ENCODE measurements at regions not wholly inside any gene's neighbourhood (a gene's known extent, or its start where the extent isn't known, plus 50 kb on each side); places are given as distances from the start of the nearest gene placed in this dataset.
A peak's percentile ranks its signal among the peaks of the same experiment; 100 is the strongest.

DNA sequence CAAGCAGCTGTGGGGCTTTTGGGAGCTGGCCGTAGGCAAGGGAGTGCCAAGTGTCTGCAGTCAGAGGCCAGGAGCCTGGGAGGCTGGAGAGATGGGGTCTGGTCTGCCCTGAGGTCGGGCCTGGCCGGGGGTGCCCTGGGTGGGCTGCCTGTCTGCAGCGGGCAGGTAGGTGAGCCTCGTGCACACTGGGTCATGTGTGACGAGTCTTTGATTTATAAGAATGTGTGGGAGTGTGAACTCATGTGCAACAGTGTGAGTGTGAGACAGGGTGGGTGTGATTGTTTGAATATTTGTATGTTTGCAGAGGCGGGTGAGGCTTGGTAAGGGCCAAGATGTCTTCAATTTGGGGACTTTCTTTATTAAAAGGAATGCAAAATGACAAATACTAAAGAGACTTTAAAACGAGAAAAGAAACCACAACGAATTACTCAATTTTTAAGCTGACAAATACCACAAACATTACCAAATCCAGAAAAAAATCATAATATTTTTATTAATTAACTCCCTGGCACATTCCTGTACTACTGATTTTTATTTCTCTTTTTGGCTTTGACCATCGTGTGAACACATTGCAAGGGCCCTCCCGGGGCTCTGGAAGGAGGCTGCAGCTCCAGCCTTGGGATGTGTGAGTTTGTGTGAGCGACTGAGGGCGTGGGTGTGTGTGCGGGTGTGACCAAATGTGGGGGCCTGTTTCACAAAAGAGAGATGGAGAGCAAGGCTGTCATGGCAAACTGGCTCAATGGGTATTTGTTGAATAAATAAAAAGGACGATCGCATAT, 110.3 kb upstream of the WNT4 start:
- Histone ChIP-seq H3K27ac (ENCODE audit: low read depth, low read length) (no peak overlapping the region), H3K23ac (ENCODE audit: low read length) (no peak overlapping the region), H3K9ac (ENCODE audit: low read length) (no peak overlapping the region), H3K4me3 (ENCODE audit: low read length) (no peak overlapping the region), H3K79me2 (ENCODE audit: control insufficient read depth, insufficient read depth, low read length) (no peaks in the 10 kb centered on the region), H3K56ac (ENCODE audit: low read length) (no peak overlapping the region), H2BK15ac (replicated peaks; ENCODE audit: low read depth) (no peak overlapping the region), H4K8ac (ENCODE audit: low read depth, low read length) (no peak overlapping the region), H3K36me3 (ENCODE audit: control insufficient read depth, insufficient read depth, low read length) (no peaks in the 10 kb centered on the region), H2AK5ac (ENCODE audit: low read length) (no peak overlapping the region), H2BK5ac (ENCODE audit: low read length) (no peak overlapping the region), H3K4me1 (ENCODE audit: control insufficient read depth, low read depth, low read length) (peaks cover 2% of the 10 kb centered on the region), H3K79me1 (ENCODE audit: low read length) (no peaks in the 10 kb centered on the region), H3K4me2 (ENCODE audit: low read length) (no peak overlapping the region), H2BK120ac (ENCODE audit: low read depth, low read length) (no peak overlapping the region), H3K4ac (ENCODE audit: low read depth, low read length) (no peak overlapping the region), H3K27me3 (ENCODE audit: insufficient read depth, low read length, poor library complexity) (no peaks in the 10 kb centered on the region), H3K18ac (ENCODE audit: low read length) (no peak overlapping the region), H4K5ac (ENCODE audit: low read length) (no peak overlapping the region)
- no peak for DNase-seq
- 100% methylated on average over 1 of the region's 16 CpGs for WGBS (ENCODE audit: extremely low coverage, insufficient coverage, low lambda C conversion rate)

DNA sequence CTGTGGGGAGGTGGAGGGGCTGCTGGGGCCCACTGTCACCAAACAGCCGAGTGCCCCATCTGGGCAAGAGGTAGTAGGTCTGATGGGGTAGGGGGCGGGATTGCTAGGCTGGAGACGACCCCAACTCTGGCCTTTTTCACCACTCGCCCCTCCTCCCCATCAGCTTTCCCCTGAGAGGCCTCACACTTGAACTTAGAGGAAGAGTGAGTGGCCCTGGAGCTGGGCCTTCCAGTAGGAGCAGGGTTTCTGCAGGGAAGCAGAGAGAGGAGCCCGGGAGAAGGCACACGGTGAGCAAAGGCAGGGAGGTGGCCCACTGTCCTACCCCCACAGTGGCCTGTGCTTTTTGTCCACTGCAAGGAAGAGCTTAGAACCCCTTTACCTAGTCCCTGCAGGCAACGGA, 111.9 kb upstream of the WNT4 start:
- no peak overlapping the region for H2BK5ac ChIP-seq (ENCODE audit: low read length)
- H2BK15ac ChIP-seq (replicated peaks; ENCODE audit: low read depth), result no peak overlapping the region
- no peaks in the 10 kb centered on the region for H3K79me2 ChIP-seq (ENCODE audit: control insufficient read depth, insufficient read depth, low read length)
- H2BK120ac ChIP-seq (ENCODE audit: low read depth, low read length), result no peak overlapping the region
- H3K4me3 ChIP-seq (ENCODE audit: low read length), result no peak overlapping the region
- H3K36me3 ChIP-seq (ENCODE audit: control insufficient read depth, insufficient read depth, low read length), result no peaks in the 10 kb centered on the region
- H3K27ac ChIP-seq (ENCODE audit: low read depth, low read length), result no peak overlapping the region
- H3K23ac ChIP-seq (ENCODE audit: low read length), result no peak overlapping the region
- H3K9ac ChIP-seq (ENCODE audit: low read length), result no peak overlapping the region
- H4K8ac ChIP-seq (ENCODE audit: low read depth, low read length), result no peak overlapping the region
- no peak overlapping the region for H4K5ac ChIP-seq (ENCODE audit: low read length)
- no peak overlapping the region for H2AK5ac ChIP-seq (ENCODE audit: low read length)
- no peak overlapping the region for H3K4me2 ChIP-seq (ENCODE audit: low read length)
- H3K4ac ChIP-seq (ENCODE audit: low read depth, low read length), result no peak overlapping the region
- H3K27me3 ChIP-seq (ENCODE audit: insufficient read depth, low read length, poor library complexity), result no peaks in the 10 kb centered on the region
- DNase-seq, result no peak
- H3K56ac ChIP-seq (ENCODE audit: low read length), result peak overlapping the region; percentile 31
- H3K4me1 ChIP-seq (ENCODE audit: control insufficient read depth, low read depth, low read length), result peaks cover 2% of the 10 kb centered on the region
- H3K18ac ChIP-seq (ENCODE audit: low read length), result no peak overlapping the region
- no CpG with 5 or more reads among the region's 7 CpGs for WGBS (ENCODE audit: extremely low coverage, insufficient coverage, low lambda C conversion rate)
- no peaks in the 10 kb centered on the region for H3K79me1 ChIP-seq (ENCODE audit: low read length)

DNA sequence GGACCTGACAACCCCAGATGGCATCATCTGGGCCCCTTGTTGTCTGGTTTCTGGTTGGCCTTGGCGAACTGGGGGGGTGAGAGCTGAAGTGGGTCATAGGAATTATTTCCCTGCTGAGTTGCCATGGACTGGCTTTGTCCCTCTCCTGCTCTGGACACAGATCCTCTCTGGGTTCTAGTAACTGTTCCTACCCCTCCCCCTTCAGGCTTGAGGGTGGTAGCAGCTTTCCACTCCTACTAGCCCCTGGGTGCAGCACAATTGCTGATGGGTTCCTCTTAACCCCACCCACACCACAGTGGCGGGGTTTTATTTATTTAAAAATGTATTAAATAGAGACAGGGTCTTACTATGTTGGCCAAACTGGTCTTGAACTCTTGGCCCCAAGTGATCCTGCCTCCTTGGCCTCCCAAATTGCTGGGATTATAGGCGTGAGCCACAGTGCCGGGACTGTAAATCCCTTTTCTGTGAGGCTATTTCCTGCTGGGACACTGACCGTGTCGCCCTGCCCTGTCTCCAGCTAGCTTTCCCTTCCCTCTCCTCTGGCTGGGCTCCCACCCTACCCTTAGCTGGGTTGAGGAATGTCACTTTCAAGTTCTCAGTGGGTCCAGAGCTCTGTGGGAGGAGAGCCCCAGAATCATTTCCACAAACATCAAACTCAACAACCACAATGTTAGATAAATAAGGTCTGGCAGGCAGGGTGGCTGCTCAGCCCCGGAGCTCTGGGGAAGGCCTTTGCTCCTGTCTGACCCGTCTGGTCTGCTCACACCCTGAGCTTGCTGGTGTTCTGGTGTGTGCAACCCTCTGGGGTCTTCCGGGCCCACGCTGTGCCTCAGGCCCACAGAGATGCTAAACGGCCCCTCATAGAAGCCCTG, 112.7 kb upstream of the WNT4 start:
- H3K4me2 ChIP-seq (ENCODE audit: low read length), result no peak overlapping the region
- H3K23ac ChIP-seq (ENCODE audit: low read length), result no peak overlapping the region
- no peaks in the 10 kb centered on the region for H3K79me1 ChIP-seq (ENCODE audit: low read length)
- H3K9ac ChIP-seq (ENCODE audit: low read length), result no peak overlapping the region
- H3K4ac ChIP-seq (ENCODE audit: low read depth, low read length), result no peak overlapping the region
- H3K18ac ChIP-seq (ENCODE audit: low read length), result no peak overlapping the region
- H2AK5ac ChIP-seq (ENCODE audit: low read length), result no peak overlapping the region
- H4K8ac ChIP-seq (ENCODE audit: low read depth, low read length), result no peak overlapping the region
- no peaks in the 10 kb centered on the region for H3K27me3 ChIP-seq (ENCODE audit: insufficient read depth, low read length, poor library complexity)
- peaks cover 2% of the 10 kb centered on the region for H3K4me1 ChIP-seq (ENCODE audit: control insufficient read depth, low read depth, low read length)
- peak overlapping the region; percentile 34 for H3K56ac ChIP-seq (ENCODE audit: low read length)
- H2BK5ac ChIP-seq (ENCODE audit: low read length), result no peak overlapping the region
- no peak overlapping the region for H3K4me3 ChIP-seq (ENCODE audit: low read length)
- no peak overlapping the region for H4K5ac ChIP-seq (ENCODE audit: low read length)
- no CpG with 5 or more reads among the region's 11 CpGs for WGBS (ENCODE audit: extremely low coverage, insufficient coverage, low lambda C conversion rate)
- no peaks in the 10 kb centered on the region for H3K79me2 ChIP-seq (ENCODE audit: control insufficient read depth, insufficient read depth, low read length)
- no peaks in the 10 kb centered on the region for H3K36me3 ChIP-seq (ENCODE audit: control insufficient read depth, insufficient read depth, low read length)
- no peak overlapping the region for H2BK15ac ChIP-seq (replicated peaks; ENCODE audit: low read depth)
- DNase-seq, result no peak
- no peak overlapping the region for H2BK120ac ChIP-seq (ENCODE audit: low read depth, low read length)
- H3K27ac ChIP-seq (ENCODE audit: low read depth, low read length), result no peak overlapping the region

DNA sequence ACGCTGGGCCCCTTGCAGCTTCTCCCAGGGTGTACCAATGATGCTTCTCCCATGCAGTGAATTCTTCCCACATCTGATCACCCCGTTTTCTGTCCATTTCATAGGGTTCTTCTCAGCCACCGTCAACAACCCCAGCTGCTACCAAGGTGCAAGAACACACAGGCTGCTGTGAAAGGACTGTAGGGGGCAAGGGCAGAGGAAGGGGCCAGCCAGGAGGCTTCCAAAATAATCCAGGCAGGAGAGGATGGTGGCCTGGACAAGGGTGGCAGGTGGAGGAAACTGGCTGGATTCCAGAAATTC, 113.3 kb upstream of the WNT4 start:
- Histone ChIP-seq H4K5ac (ENCODE audit: low read length) (no peak overlapping the region), H3K4ac (ENCODE audit: low read depth, low read length) (no peak overlapping the region), H2AK5ac (ENCODE audit: low read length) (no peak overlapping the region), H3K79me2 (ENCODE audit: control insufficient read depth, insufficient read depth, low read length) (no peaks in the 10 kb centered on the region), H2BK120ac (ENCODE audit: low read depth, low read length) (no peak overlapping the region), H3K56ac (ENCODE audit: low read length) (peak overlapping the region; percentile 34), H3K36me3 (ENCODE audit: control insufficient read depth, insufficient read depth, low read length) (no peaks in the 10 kb centered on the region), H3K18ac (ENCODE audit: low read length) (no peak overlapping the region), H3K4me3 (ENCODE audit: low read length) (no peak overlapping the region), H3K27ac (ENCODE audit: low read depth, low read length) (no peak overlapping the region), H3K4me2 (ENCODE audit: low read length) (no peak overlapping the region), H3K27me3 (ENCODE audit: insufficient read depth, low read length, poor library complexity) (no peaks in the 10 kb centered on the region), H2BK15ac (replicated peaks; ENCODE audit: low read depth) (no peak overlapping the region), H4K8ac (ENCODE audit: low read depth, low read length) (no peak overlapping the region), H3K79me1 (ENCODE audit: low read length) (no peaks in the 10 kb centered on the region), H3K23ac (ENCODE audit: low read length) (no peak overlapping the region), H3K9ac (ENCODE audit: low read length) (no peak overlapping the region), H3K4me1 (ENCODE audit: control insufficient read depth, low read depth, low read length) (peaks cover 2% of the 10 kb centered on the region), H2BK5ac (ENCODE audit: low read length) (no peak overlapping the region)
- WGBS (ENCODE audit: extremely low coverage, insufficient coverage, low lambda C conversion rate), result no CpG with 5 or more reads among the region's 3 CpGs
- no peak for DNase-seq

DNA sequence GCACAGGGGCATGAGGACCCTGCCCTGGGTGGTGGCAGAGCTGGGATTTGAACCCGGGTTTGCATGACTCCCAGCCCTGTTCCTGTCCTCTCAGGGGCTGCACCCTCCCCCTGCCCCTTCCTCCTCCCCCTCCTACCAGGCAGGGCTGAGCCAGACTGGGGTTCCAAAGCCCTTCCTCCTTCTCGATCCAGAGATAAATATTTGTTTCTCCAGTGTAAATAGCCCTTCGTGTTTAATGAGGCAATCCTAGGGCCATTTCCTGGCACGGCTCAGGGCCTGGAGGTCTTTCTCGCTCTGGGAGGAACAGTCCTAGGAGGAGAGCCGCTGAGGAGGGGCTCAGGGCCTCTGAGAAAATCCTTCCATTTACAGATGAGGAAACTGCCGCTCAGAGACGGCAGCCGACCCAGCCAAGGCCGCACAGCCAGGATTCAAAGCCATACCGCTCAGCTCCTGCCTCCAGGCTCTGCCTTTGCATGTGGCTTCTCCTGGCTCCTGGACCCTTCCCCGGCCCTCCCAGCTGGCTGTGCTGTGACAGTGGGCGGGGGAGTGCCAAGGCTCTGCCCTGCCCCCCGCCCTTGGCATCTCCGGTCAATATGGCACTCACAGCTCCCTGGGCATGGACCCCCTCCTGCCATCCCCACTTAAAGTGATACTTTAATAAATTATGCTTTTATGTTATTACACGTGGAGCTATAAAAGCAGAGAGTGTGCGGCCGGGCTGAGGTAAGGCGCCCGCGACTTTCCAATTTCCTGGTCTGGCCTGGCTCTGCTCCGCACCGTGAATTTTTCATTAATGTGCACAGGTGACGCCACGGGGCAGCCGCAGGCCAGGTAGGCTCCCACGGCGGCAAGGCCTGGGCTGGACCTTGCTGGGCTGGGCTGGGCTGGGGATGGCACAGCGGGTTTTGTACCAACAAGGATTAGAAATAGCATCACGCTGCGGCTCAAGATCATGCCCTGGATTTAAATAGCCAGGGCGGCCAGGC, 114.7 kb upstream of the WNT4 start:
- Histone ChIP-seq H3K36me3 (ENCODE audit: control insufficient read depth, insufficient read depth, low read length) (no peaks in the 10 kb centered on the region), H2BK120ac (ENCODE audit: low read depth, low read length) (no peak overlapping the region), H3K79me1 (ENCODE audit: low read length) (no peaks in the 10 kb centered on the region), H4K8ac (ENCODE audit: low read depth, low read length) (no peak overlapping the region), H3K27ac (ENCODE audit: low read depth, low read length) (no peak overlapping the region), H3K23ac (ENCODE audit: low read length) (no peak overlapping the region), H3K4ac (ENCODE audit: low read depth, low read length) (no peak overlapping the region), H3K27me3 (ENCODE audit: insufficient read depth, low read length, poor library complexity) (no peaks in the 10 kb centered on the region), H3K79me2 (ENCODE audit: control insufficient read depth, insufficient read depth, low read length) (no peaks in the 10 kb centered on the region), H3K4me3 (ENCODE audit: low read length) (no peak overlapping the region), H3K4me1 (ENCODE audit: control insufficient read depth, low read depth, low read length) (peaks cover 2% of the 10 kb centered on the region), H3K4me2 (ENCODE audit: low read length) (no peak overlapping the region), H2BK15ac (replicated peaks; ENCODE audit: low read depth) (no peak overlapping the region), H4K5ac (ENCODE audit: low read length) (no peak overlapping the region), H3K9ac (ENCODE audit: low read length) (no peak overlapping the region), H2BK5ac (ENCODE audit: low read length) (no peak overlapping the region), H2AK5ac (ENCODE audit: low read length) (no peak overlapping the region), H3K18ac (ENCODE audit: low read length) (no peak overlapping the region), H3K56ac (ENCODE audit: low read length) (no peak overlapping the region)
- no peak for DNase-seq
- WGBS (ENCODE audit: extremely low coverage, insufficient coverage, low lambda C conversion rate), result no CpG with 5 or more reads among the region's 32 CpGs

Data from mesendoderm (in vitro differentiated cells).